ENCODE measurements at regions not wholly inside any gene's neighbourhood (a gene's known extent, or its start where the extent isn't known, plus 50 kb on each side); places are given as distances from the start of the nearest gene placed in this dataset.

DNA sequence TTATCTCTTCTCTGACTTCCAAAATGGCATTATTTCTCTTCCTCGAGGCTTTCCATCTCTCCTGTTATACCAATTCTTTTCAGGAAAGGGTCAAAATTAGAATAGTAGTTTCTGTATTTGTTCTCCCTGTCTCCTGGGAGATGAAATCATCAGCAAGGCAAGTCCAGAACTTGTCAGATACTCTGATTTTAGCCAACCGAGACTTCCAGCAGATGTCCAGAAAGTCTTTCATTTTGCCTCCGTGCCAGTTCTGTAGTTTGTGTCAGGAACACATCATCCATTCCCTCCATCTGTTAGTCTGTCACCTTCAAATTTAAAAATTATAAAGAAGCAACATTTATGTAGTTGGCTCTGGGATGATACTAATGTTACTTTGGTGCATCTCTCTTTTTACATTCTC, 275.7 kb downstream of the CCDC59 start:
- no peak for DNase-seq
- no peaks in the 10 kb centered on the region for H3K27me3 Mint-ChIP-seq
- intact Hi-C loops (cut with micrococcal nuclease), result no loop called here
- ChIA-PET POLR2A (no interaction called here), CTCF (no interaction called here)
- H3K36me3 Mint-ChIP-seq, result no peaks in the 10 kb centered on the region
- no peak overlapping the region for H3K27ac Mint-ChIP-seq
- H3K9me3 Mint-ChIP-seq, result peaks cover 8% of the 10 kb centered on the region
- no peaks in the 10 kb centered on the region for H3K4me1 Mint-ChIP-seq (ENCODE audit: low read depth)
- H3K4me3 Mint-ChIP-seq, result no peak overlapping the region

DNA sequence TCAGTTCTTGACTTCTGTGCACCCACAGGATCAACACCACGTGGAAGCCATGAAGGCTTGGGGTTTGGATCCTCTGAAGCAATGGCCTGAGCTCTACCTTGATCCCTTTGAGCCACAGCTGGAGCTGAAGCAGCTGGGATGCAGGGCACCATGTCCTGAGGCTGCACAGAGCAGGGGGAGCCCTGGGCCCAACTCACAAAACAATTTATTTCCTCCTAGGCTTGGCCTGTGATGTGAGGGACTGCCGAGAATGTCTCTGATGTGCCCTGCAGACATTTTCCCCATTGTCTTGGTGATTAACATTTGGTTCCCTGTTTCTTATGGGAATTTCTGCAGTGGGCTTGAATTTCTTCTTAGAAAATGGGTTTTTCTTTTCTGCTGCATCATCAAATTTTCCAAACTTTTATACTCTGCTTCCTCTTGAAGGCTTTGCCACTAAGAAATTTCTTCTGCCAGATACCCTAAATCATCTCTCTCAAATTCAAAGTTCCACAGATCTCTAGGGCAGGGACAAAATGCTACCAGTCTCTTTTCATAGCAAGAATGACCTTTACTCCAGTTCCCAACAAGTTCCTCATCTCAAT, 288.2 kb downstream of the CCDC59 start:
- Mint-ChIP-seq H3K4me3 (no peak overlapping the region), H3K27me3 (no peaks in the 10 kb centered on the region), H3K27ac (no peak overlapping the region), H3K9me3 (peaks cover 6% of the 10 kb centered on the region), H3K36me3 (no peaks in the 10 kb centered on the region), H3K4me1 (ENCODE audit: low read depth) (no peaks in the 10 kb centered on the region)
- intact Hi-C loops (cut with micrococcal nuclease), result no loop called here
- no peak for DNase-seq
- POLR2A ChIA-PET, result no interaction called here
- CTCF ChIA-PET, result no interaction called here

DNA sequence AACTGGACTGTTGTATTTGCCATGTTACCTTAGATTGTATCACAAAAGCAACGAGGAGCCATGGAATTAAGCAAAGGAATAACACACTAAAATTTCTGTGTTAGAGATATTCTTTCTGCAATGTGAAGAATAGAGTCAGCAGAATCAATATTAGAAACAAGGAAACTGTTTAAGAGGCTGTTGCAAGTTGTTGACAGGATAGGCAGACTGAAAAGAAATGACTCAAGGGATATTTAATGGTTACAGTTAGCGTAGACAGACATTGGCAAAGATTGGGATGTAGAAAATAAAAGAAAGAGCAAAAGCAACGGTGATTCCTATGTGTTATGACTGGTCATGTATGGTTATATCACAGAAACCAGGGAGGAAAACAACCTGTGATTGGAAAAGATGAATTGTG, 299.0 kb upstream of the PPFIA2 start:
- Mint-ChIP-seq H3K9me3 (no peaks in the 10 kb centered on the region), H3K36me3 (no peaks in the 10 kb centered on the region), H3K27ac (no peak overlapping the region), H3K4me3 (no peak overlapping the region), H3K4me1 (ENCODE audit: low read depth) (no peaks in the 10 kb centered on the region), H3K27me3 (no peaks in the 10 kb centered on the region)
- intact Hi-C loops (cut with micrococcal nuclease), result no loop called here
- ChIA-PET CTCF (no interaction called here), POLR2A (no interaction called here)
- no peak for DNase-seq

DNA sequence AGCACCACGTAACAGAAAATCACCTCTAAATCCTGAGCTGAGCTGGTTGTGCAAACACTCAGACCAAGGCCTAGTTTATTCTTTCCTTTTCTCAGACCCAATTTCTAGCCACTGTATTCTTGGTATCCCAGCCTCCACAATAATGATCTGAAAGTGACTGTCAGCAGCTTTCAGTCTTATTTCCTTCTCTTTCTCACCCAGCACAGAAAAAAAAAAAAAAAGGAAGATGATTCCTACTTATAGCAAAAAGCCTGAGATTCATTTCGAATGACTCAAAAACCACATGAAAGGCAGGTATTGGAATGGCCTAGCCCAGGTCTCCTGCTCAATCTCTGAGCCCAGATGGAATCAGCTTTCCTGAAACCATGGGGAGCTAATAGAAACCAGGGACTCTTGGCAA, 298.6 kb upstream of the PPFIA2 start:
- POLR2A ChIA-PET, result no interaction called here
- DNase-seq, result no peak
- Mint-ChIP-seq H3K36me3 (no peaks in the 10 kb centered on the region), H3K9me3 (no peaks in the 10 kb centered on the region), H3K4me1 (ENCODE audit: low read depth) (no peaks in the 10 kb centered on the region), H3K27me3 (no peaks in the 10 kb centered on the region), H3K27ac (no peak overlapping the region), H3K4me3 (no peak overlapping the region)
- intact Hi-C loops (cut with micrococcal nuclease), result no loop called here
- CTCF ChIA-PET, result no interaction called here

DNA sequence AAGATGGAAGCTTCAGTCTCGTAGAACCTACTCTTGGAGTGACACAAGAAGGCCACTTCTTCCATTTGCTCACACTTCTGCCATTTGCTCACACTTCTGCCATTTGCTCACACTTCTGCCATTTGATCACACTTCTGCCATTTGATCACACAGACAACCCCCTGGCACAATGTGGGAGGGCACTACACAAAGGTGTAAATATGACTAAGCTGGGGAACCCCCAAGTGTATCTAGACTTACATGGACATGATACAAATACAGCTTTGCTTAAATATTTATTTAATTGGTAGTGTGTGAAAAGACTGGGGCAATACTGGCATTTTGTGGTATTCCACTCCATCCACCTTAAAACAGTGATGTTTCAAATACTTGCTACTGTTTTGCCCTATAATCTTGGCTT, 296.2 kb upstream of the PPFIA2 start:
- DNase-seq, result no peak
- no peak overlapping the region for H3K4me3 Mint-ChIP-seq

DNA sequence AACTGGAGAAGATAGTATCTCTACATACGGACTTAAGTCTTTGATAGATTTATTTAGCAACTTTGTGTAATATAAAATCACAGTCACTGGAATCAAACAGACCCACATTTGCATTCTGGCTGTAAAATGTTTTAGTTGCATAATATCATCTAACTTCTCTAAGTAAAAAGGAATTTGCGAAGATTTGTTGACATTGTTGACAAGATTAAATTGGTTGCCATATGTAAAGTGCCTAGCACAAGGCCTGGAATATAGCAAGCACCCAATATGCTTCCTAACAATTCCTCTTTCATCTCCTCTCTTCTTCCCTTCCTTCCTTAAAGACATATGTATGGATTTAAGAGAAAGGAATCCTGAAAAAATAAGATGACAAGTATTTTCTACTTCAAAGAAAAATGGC, 295.4 kb upstream of the PPFIA2 start:
- intact Hi-C loops (cut with micrococcal nuclease), result no loop called here
- Mint-ChIP-seq H3K27ac (no peak overlapping the region), H3K4me3 (no peak overlapping the region), H3K4me1 (ENCODE audit: low read depth) (no peaks in the 10 kb centered on the region), H3K27me3 (no peaks in the 10 kb centered on the region), H3K36me3 (no peaks in the 10 kb centered on the region), H3K9me3 (peaks cover 2% of the 10 kb centered on the region)
- no peak for DNase-seq
- POLR2A ChIA-PET, result no interaction called here
- CTCF ChIA-PET, result no interaction called here

More for the DNA sequence above, 296.2 kb upstream of the PPFIA2 start:
- ChIA-PET CTCF (no interaction called here), POLR2A (no interaction called here)
- no peak overlapping the region for H3K27ac Mint-ChIP-seq
- no peaks in the 10 kb centered on the region for H3K9me3 Mint-ChIP-seq
- intact Hi-C loops (cut with micrococcal nuclease), result no loop called here
- H3K4me1 Mint-ChIP-seq (ENCODE audit: low read depth), result no peaks in the 10 kb centered on the region
- no peaks in the 10 kb centered on the region for H3K36me3 Mint-ChIP-seq
- no peaks in the 10 kb centered on the region for H3K27me3 Mint-ChIP-seq

DNA sequence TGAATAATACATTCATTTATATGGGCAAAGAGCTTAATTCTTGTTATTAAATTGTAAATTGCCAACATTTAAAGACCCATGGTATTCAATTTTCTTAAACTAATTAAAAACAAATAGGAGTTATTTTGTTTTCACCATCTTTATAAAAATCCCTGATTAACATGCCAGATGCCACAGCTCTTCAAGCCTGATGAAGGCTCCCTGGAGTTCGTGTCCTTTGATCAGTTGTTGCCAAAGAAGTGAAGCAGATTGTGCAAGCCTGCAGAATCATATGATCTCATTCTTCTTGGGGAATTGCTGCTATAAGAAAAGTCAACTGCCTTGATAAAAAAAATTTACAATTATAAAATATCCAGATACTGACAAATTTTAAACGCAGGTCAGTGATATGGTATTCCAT, 288.3 kb upstream of the PPFIA2 start:
- Mint-ChIP-seq H3K27me3 (peaks cover 4% of the 10 kb centered on the region), H3K27ac (no peak overlapping the region), H3K4me3 (no peak overlapping the region), H3K4me1 (ENCODE audit: low read depth) (no peaks in the 10 kb centered on the region), H3K9me3 (peaks cover 4% of the 10 kb centered on the region), H3K36me3 (no peaks in the 10 kb centered on the region)
- CTCF ChIA-PET, result no interaction called here
- intact Hi-C loops (cut with micrococcal nuclease), result no loop called here
- no peak for DNase-seq
- POLR2A ChIA-PET, result no interaction called here

DNA sequence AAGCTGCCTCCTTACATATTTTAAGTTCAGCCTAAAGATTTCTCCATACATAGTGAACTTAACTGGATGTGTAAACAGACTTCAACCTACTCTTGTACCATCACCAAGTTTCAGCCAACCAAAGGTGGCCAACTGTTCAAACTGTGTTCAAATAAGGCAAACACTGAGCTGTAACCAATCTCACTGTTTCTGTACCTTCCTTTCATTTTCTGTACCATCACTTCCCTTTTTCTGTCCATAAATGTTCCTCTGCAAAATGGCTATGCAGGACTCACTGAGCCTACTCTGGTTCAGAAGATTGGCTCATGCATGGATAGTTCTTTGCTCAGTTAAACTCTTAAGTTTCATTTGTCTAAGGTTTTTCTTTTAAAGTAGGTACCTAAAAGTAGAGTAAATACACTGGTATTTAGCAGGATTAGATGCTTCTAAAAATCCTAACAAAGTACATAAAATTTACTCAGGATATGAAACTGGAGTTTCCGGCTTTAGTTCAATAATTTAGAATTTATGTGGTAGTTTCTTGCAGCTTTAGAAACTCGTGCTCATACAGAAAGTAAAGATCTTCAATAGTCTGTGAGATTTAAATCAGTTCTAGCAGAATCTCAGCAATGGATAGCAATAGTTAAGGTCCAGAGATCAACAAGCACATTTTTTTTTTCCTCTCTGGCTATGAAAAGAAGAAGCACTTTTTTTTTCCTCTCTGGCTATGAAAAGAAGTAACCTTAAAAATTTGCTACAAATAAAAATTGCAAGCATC, 282.0 kb upstream of the PPFIA2 start:
- Mint-ChIP-seq H3K27me3 (peaks cover 4% of the 10 kb centered on the region), H3K4me1 (ENCODE audit: low read depth) (no peaks in the 10 kb centered on the region), H3K9me3 (peaks cover 2% of the 10 kb centered on the region), H3K27ac (no peak overlapping the region), H3K4me3 (no peak overlapping the region), H3K36me3 (no peaks in the 10 kb centered on the region)
- intact Hi-C loops (cut with micrococcal nuclease), result no loop called here
- CTCF ChIA-PET, result no interaction called here
- POLR2A ChIA-PET, result no interaction called here
- DNase-seq, result no peak

DNA sequence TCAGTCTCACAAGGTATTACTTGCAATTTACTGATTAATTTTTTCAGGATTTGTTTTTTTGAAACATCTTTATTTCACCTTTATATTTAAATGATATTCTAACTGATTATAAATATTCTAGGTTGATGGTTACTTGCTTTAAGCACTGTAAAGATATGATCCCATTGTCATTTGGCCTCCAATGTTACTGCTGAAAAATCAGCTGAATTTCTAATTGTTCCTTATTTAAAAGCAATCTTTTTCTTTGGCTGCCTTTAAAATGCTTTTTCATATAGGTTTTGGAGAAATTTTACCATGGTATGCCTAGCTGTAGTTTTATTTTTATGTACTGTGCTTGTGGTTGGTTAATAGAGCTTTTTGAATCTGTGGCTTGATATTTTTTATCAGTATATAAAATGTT, 275.6 kb upstream of the PPFIA2 start:
- ChIA-PET CTCF (no interaction called here), POLR2A (no interaction called here)
- no peak overlapping the region for H3K4me3 Mint-ChIP-seq
- intact Hi-C loops (cut with micrococcal nuclease), result no loop called here
- no peaks in the 10 kb centered on the region for H3K27me3 Mint-ChIP-seq
- H3K4me1 Mint-ChIP-seq (ENCODE audit: low read depth), result no peaks in the 10 kb centered on the region
- H3K9me3 Mint-ChIP-seq, result peaks cover 14% of the 10 kb centered on the region
- no peak for DNase-seq
- no peak overlapping the region for H3K27ac Mint-ChIP-seq
- H3K36me3 Mint-ChIP-seq, result no peaks in the 10 kb centered on the region

DNA sequence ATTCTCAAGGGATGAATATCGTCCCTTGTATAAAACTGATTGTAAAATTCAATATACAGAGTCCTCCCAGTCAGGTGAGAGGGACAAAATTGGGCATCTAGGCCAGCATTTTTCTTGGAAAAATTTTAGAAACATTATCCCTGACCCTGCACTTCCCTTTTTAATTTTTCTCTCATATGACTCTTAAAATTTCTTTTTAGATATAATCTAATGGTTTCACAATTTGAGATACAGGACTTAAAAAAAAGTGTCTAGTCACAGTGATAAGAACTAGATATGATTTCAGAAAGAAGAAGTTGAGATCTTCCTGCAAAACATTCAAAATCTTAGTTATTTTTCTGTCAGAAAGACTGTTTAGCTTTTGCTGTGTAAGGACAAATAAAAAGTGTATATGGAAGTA, 270.8 kb upstream of the PPFIA2 start:
- H3K27ac Mint-ChIP-seq, result no peak overlapping the region
- no peaks in the 10 kb centered on the region for H3K4me1 Mint-ChIP-seq (ENCODE audit: low read depth)
- no peak overlapping the region for H3K4me3 Mint-ChIP-seq
- no peaks in the 10 kb centered on the region for H3K36me3 Mint-ChIP-seq
- no peaks in the 10 kb centered on the region for H3K27me3 Mint-ChIP-seq
- intact Hi-C loops (cut with micrococcal nuclease), result no loop called here
- CTCF ChIA-PET, result no interaction called here
- POLR2A ChIA-PET, result no interaction called here
- peaks cover 9% of the 10 kb centered on the region for H3K9me3 Mint-ChIP-seq
- DNase-seq, result no peak

DNA sequence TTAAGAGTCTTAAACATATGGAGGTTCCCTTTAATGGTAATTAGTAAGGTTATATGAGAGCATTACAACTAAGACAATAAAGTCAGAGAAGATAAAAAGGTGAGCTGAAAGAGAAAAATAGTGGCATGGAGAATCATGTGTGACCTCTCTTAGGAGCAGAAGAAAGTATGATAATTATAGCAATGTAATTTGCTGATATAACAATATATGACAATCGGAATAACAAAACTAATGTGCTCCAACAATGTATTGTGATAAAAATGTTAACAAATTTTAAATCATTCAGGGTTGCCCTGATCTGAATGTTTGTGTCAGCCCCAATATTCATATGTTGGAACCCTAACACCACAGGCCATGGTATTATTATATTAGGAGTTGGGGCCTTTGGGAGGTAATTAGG, 269.6 kb upstream of the PPFIA2 start:
- POLR2A ChIA-PET, result no interaction called here
- H3K4me3 Mint-ChIP-seq, result no peak overlapping the region
- CTCF ChIA-PET, result no interaction called here
- H3K4me1 Mint-ChIP-seq (ENCODE audit: low read depth), result no peaks in the 10 kb centered on the region
- peaks cover 2% of the 10 kb centered on the region for H3K9me3 Mint-ChIP-seq
- no peak overlapping the region for H3K27ac Mint-ChIP-seq
- H3K36me3 Mint-ChIP-seq, result no peaks in the 10 kb centered on the region
- intact Hi-C loops (cut with micrococcal nuclease), result no loop called here
- H3K27me3 Mint-ChIP-seq, result no peaks in the 10 kb centered on the region
- no peak for DNase-seq

DNA sequence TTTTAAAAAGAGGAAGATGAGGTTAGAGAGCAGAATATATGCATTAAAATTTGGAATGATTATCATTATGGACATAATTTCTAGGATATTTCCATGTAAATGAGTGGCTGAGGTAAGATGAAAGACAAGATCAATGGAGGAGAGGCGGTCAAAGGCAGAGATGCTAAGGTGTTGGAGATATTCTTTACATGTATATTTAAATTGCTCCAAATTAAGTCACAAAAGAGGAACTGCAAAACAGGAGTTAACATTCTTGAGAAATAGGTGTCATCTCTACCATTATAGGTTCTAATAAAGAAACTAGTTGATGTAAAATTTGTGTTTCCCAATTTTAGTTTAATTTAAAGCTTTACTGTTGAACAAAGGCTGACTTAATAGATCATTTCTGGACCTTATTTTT, 268.5 kb upstream of the PPFIA2 start:
- intact Hi-C loops (cut with micrococcal nuclease), result no loop called here
- no peaks in the 10 kb centered on the region for H3K36me3 Mint-ChIP-seq
- no peak overlapping the region for H3K27ac Mint-ChIP-seq
- no peak overlapping the region for H3K4me3 Mint-ChIP-seq
- no peak for DNase-seq
- POLR2A ChIA-PET, result no interaction called here
- no peaks in the 10 kb centered on the region for H3K9me3 Mint-ChIP-seq
- CTCF ChIA-PET, result no interaction called here
- no peaks in the 10 kb centered on the region for H3K27me3 Mint-ChIP-seq
- H3K4me1 Mint-ChIP-seq (ENCODE audit: low read depth), result no peaks in the 10 kb centered on the region

DNA sequence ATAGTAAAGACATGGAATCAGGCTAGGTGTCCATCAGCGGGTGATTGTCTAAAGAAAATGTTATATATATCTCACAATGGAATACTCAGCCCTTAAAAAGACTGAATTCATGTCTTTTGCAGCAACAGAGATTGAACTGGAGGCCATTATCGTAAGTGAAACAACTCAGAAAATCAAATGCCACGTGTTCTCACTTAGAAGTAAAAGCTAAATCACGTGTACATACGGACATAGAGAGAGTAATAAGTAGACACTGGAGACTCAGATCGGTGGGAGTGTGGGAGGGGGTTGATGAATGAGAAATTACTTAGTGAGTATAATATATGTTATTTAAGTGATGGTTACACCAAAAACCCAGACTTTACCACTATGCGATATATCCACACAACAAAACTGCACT, 266.3 kb upstream of the PPFIA2 start:
- H3K36me3 Mint-ChIP-seq, result no peaks in the 10 kb centered on the region
- H3K27ac Mint-ChIP-seq, result no peak overlapping the region
- H3K4me1 Mint-ChIP-seq (ENCODE audit: low read depth), result no peaks in the 10 kb centered on the region
- no peaks in the 10 kb centered on the region for H3K27me3 Mint-ChIP-seq
- H3K4me3 Mint-ChIP-seq, result no peak overlapping the region
- ChIA-PET CTCF (no interaction called here), POLR2A (no interaction called here)
- H3K9me3 Mint-ChIP-seq, result no peaks in the 10 kb centered on the region
- DNase-seq, result no peak
- intact Hi-C loops (cut with micrococcal nuclease), result no loop called here

All from activated CD4-positive, alpha-beta memory T cell treated with anti-CD3 and anti-CD28 coated beads for 36 hours (primary cell).